Caco-2 (cell line): ENCODE measurements at regions not wholly inside any gene's neighbourhood (a gene's known extent, or its start where the extent isn't known, plus 50 kb on each side); places are given as distances from the start of the nearest gene placed in this dataset.

Source experiments
- BruUV-seq: library from RNA; stranded (reverse); fragments of 400-500 nt; replicated peaks from 2 replicates; lab custom pipeline; 2021; lab: Mats Ljungman, UMichigan
- CTCF ChIA-PET: fragments of 300-600 bp; sonication (Branson Sonifier 250); formaldehyde crosslinking; loops from one replicate; lab custom pipeline; 2022; ENCODE audit warnings: antibody characterized with exemption; lab: Charles Lee
- POLR2A ChIA-PET: fragments of 300-600 bp; sonication (Branson Sonifier 250); formaldehyde crosslinking; loops from one replicate; lab custom pipeline; 2022; ENCODE audit warnings: antibody characterized with exemption; lab: Charles Lee
- DNase-seq, 2 experiments: peaks; one replicate each; pipeline versions ENCODE4 v3.0.0 to v3.0.0-alpha.2; 2020 to 2022
- H3K27me3 ChIP-seq: replicated peaks from 2 replicates; pipeline ENCODE4 v1.6.0; 2011; ENCODE audit warnings: low read length; ENCODE audit not compliant: control insufficient read depth, insufficient read depth
- H3K36me3 ChIP-seq: 2 replicates; pipeline ENCODE4 v1.5.1; 2011; ENCODE audit warnings: low read length; ENCODE audit not compliant: control insufficient read depth, insufficient read depth
- H3K4me1 ChIP-seq: fragments of 250-450 bp; sonication (Bioruptor Pico); 2 replicates; pipeline ENCODE4 v1.5.1; 2020; ENCODE audit warnings: mild to moderate bottlenecking
- H3K4me3 ChIP-seq: 2 replicates; pipeline ENCODE4 v1.5.1; 2011; ENCODE audit warnings: low read depth, mild to moderate bottlenecking, control low read depth, low read length
- H3K9me3 ChIP-seq: fragments of 250-450 bp; sonication (Bioruptor Pico); 2 replicates; pipeline ENCODE4 v1.5.1; 2020; ENCODE audit warnings: mild to moderate bottlenecking, moderate library complexity
- H3K27ac Mint-ChIP-seq: one replicate; pipeline ENCODE4 v1.8.0; 2022; ENCODE audit warnings: mixed read lengths; ENCODE audit not compliant: unreplicated experiment
- H3K27me3 Mint-ChIP-seq: one replicate; pipeline ENCODE4 v1.8.0; 2022; ENCODE audit warnings: mixed read lengths; ENCODE audit not compliant: insufficient read depth, unreplicated experiment
- H3K36me3 Mint-ChIP-seq: one replicate; pipeline ENCODE4 v1.8.0; 2022; ENCODE audit warnings: mild to moderate bottlenecking, mixed read lengths; ENCODE audit not compliant: insufficient read depth, unreplicated experiment
- H3K4me1 Mint-ChIP-seq: one replicate; pipeline ENCODE4 v1.8.0; 2022; ENCODE audit warnings: low read depth, mixed read lengths; ENCODE audit not compliant: unreplicated experiment
- H3K4me3 Mint-ChIP-seq: one replicate; pipeline ENCODE4 v1.8.0; 2022; ENCODE audit warnings: mild to moderate bottlenecking, moderate library complexity, mixed read lengths; ENCODE audit not compliant: unreplicated experiment
- H3K9me3 Mint-ChIP-seq: one replicate; pipeline ENCODE4 v1.8.0; 2022; ENCODE audit warnings: mixed read lengths; ENCODE audit not compliant: unreplicated experiment
- intact Hi-C: fragments of 100-400 bp; cut with micrococcal nuclease; formaldehyde crosslinking; loops from one replicate; pipeline ENCODE4 v1.10.0; 2022; ENCODE audit not compliant: unreplicated experiment
- TF ChIP-seq, protein P1 (sequence below), 2 experiments: fragments of 200-600 bp in 1 of 2; IDR thresholded peaks; 1 replicate in 1 of 2; 2 replicates in 1 of 2; pipeline versions ENCODE4 v1.5.1 to v1.8.0; 2011 to 2022; ENCODE audit warnings: antibody characterized with exemption in 1 of 2, control low read depth in 1 of 2, inconsistent platforms in 1 of 2, low read depth in 1 of 2, low read length in 1 of 2, mild to moderate bottlenecking in 1 of 2, moderate library complexity in 1 of 2; ENCODE audit not compliant: insufficient read depth in 1 of 2, severe bottlenecking in 1 of 2, unreplicated experiment in 1 of 2

DNA sequence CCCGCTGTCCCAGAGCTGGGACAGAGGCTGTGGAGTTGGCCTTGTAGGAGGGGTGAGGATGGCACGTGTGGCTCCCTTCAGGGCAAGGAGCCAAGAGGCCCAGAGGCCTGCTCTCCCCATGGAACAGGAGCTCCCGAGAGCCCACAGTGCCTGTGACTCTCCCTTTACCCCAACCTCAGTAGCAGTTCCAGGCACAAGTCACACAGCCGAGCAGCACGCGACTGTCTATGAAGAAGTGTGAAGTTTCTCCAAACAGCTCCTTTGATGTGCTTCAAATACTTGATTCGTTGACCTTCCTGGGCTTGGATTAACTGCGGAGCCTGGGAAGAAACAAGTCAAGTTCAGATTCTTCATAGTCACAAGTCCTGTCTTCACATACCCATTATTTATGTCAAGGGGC is 208.7 kb downstream of the IRX2 start:
- no TSS peak for BruUV-seq
- Mint-ChIP-seq H3K27me3 (peaks cover 22% of the 10 kb centered on the region), H3K4me1 (no peaks in the 10 kb centered on the region)

GRCh38 chr5:2542026-2542425 is 209.5 kb downstream of the IRX2 start:
- POLR2A ChIA-PET: no interaction called here
- H3K27me3 Mint-ChIP-seq: peaks cover 22% of the 10 kb centered on the region
- no peak overlapping the region for H3K4me3 Mint-ChIP-seq
- peaks cover 17% of the 10 kb centered on the region for H3K9me3 Mint-ChIP-seq
- Histone ChIP-seq H3K36me3 (no peaks in the 10 kb centered on the region), H3K4me1 (no peaks in the 10 kb centered on the region), H3K27me3 (no peaks in the 10 kb centered on the region), H3K9me3 (no peaks in the 10 kb centered on the region), H3K4me3 (no peak overlapping the region)
- H3K4me1 Mint-ChIP-seq: no peaks in the 10 kb centered on the region
- CTCF ChIA-PET: no interaction called here
- BruUV-seq: no TSS peak
- intact Hi-C loops: no loop called here
- no peak overlapping the region for H3K27ac Mint-ChIP-seq
- DNase-seq: no peak
- TF ChIP-seq, protein P1, sequence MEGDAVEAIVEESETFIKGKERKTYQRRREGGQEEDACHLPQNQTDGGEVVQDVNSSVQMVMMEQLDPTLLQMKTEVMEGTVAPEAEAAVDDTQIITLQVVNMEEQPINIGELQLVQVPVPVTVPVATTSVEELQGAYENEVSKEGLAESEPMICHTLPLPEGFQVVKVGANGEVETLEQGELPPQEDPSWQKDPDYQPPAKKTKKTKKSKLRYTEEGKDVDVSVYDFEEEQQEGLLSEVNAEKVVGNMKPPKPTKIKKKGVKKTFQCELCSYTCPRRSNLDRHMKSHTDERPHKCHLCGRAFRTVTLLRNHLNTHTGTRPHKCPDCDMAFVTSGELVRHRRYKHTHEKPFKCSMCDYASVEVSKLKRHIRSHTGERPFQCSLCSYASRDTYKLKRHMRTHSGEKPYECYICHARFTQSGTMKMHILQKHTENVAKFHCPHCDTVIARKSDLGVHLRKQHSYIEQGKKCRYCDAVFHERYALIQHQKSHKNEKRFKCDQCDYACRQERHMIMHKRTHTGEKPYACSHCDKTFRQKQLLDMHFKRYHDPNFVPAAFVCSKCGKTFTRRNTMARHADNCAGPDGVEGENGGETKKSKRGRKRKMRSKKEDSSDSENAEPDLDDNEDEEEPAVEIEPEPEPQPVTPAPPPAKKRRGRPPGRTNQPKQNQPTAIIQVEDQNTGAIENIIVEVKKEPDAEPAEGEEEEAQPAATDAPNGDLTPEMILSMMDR (IDR thresholded peaks at IDR 0.05; ENCODE audit: insufficient read depth in 1 of 2, low read depth in 1 of 2, low read length in 1 of 2, severe bottlenecking in 1 of 2, unreplicated experiment in 1 of 2): no peak
- H3K36me3 Mint-ChIP-seq: no peaks in the 10 kb centered on the region

More for the DNA sequence above, 208.7 kb downstream of the IRX2 start:
- Histone ChIP-seq H3K9me3 (no peaks in the 10 kb centered on the region), H3K36me3 (no peaks in the 10 kb centered on the region), H3K27me3 (no peaks in the 10 kb centered on the region), H3K4me1 (no peaks in the 10 kb centered on the region), H3K4me3 (no peak overlapping the region)
- ChIA-PET CTCF (no interaction called here), POLR2A (no interaction called here)
- Mint-ChIP-seq H3K27ac (no peak overlapping the region), H3K9me3 (peaks cover 17% of the 10 kb centered on the region), H3K36me3 (no peaks in the 10 kb centered on the region), H3K4me3 (no peak overlapping the region)
- TF ChIP-seq, protein P1 (IDR thresholded peaks at IDR 0.05; ENCODE audit: insufficient read depth in 1 of 2, low read depth in 1 of 2, low read length in 1 of 2, severe bottlenecking in 1 of 2, unreplicated experiment in 1 of 2): no peak
- intact Hi-C loops: no loop called here
- no peak for DNase-seq

DNA sequence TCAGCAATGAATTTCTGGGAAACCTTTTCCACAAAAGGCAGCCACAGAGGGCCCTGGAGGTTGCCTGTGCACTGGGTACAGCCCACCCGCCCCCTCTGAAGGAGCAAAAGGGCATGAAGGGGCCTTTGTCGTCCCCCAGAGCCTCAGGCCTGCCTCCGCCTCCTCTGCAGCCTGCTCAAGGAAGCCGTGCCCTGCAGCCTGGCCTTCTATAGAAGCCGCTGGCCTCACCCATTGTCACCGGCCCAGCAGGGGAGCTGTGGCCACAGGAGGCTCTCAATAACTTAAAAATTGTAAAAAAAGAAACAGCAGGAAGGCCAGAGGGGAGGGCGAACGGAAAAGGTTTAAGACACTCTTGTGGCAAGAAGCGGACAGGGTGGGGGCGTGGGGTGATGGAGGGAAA is 213.3 kb downstream of the IRX2 start:
- Mint-ChIP-seq H3K27ac (no peak overlapping the region), H3K36me3 (no peaks in the 10 kb centered on the region)

More for the DNA sequence above, 213.3 kb downstream of the IRX2 start:
- Histone ChIP-seq H3K27me3 (no peaks in the 10 kb centered on the region), H3K36me3 (no peaks in the 10 kb centered on the region), H3K4me1 (no peaks in the 10 kb centered on the region), H3K4me3 (no peak overlapping the region), H3K9me3 (no peaks in the 10 kb centered on the region)
- Mint-ChIP-seq H3K27me3 (peaks cover 14% of the 10 kb centered on the region), H3K4me3 (no peak overlapping the region), H3K9me3 (peaks cover 17% of the 10 kb centered on the region), H3K4me1 (no peaks in the 10 kb centered on the region)
- ChIA-PET POLR2A (no interaction called here), CTCF (no interaction called here)
- TF ChIP-seq, protein P1 (IDR thresholded peaks at IDR 0.05; ENCODE audit: insufficient read depth in 1 of 2, low read depth in 1 of 2, low read length in 1 of 2, severe bottlenecking in 1 of 2, unreplicated experiment in 1 of 2): no peak
- BruUV-seq: no TSS peak
- intact Hi-C loops: no loop called here
- no peak for DNase-seq
